ENCODE measurements at regions not wholly inside any gene's neighbourhood (a gene's known extent, or its start where the extent isn't known, plus 50 kb on each side); places are given as distances from the start of the nearest gene placed in this dataset.

- TF ChIP-seq CTCF (IDR thresholded peaks at IDR 0.05; ENCODE audit: insufficient read depth, low read depth, low read length) = no peak
- TF ChIP-seq EZH2 (IDR thresholded peaks at IDR 0.05; ENCODE audit: insufficient read depth, low read length) = no peak
Observed at GRCh38 chr5:97666783-97667182, 483.7 kb upstream of the RIOK2 start.
